ENCODE measurements at regions not wholly inside any gene's neighbourhood (a gene's known extent, or its start where the extent isn't known, plus 50 kb on each side); places are given as distances from the start of the nearest gene placed in this dataset.
"Not testable (repeated sequence)": the region's sequence is repeated elsewhere in the genome, so short reads cannot be mapped to it uniquely, and the experiment has no call there.

GRCh38 chr12:65721541-65722190, 102.6 kb upstream of the HMGA2 start:
- Histone ChIP-seq H3K27ac (no peak overlapping the region), H3K9me3 (no peaks in the 10 kb centered on the region), H3K4me3 (no peak overlapping the region), H3K27me3 (ENCODE audit: low read depth) (peaks cover 9% of the 10 kb centered on the region), H3K4me1 (no peaks in the 10 kb centered on the region), H3K36me3 (no peaks in the 10 kb centered on the region)
- TF ChIP-seq, protein P1, sequence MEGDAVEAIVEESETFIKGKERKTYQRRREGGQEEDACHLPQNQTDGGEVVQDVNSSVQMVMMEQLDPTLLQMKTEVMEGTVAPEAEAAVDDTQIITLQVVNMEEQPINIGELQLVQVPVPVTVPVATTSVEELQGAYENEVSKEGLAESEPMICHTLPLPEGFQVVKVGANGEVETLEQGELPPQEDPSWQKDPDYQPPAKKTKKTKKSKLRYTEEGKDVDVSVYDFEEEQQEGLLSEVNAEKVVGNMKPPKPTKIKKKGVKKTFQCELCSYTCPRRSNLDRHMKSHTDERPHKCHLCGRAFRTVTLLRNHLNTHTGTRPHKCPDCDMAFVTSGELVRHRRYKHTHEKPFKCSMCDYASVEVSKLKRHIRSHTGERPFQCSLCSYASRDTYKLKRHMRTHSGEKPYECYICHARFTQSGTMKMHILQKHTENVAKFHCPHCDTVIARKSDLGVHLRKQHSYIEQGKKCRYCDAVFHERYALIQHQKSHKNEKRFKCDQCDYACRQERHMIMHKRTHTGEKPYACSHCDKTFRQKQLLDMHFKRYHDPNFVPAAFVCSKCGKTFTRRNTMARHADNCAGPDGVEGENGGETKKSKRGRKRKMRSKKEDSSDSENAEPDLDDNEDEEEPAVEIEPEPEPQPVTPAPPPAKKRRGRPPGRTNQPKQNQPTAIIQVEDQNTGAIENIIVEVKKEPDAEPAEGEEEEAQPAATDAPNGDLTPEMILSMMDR (IDR thresholded peaks at IDR 0.05), result no peak
- intact Hi-C loops (cut with DNase I), result no loop called here
- no peak for ATAC-seq
- DNase-seq, result no peak

DNA sequence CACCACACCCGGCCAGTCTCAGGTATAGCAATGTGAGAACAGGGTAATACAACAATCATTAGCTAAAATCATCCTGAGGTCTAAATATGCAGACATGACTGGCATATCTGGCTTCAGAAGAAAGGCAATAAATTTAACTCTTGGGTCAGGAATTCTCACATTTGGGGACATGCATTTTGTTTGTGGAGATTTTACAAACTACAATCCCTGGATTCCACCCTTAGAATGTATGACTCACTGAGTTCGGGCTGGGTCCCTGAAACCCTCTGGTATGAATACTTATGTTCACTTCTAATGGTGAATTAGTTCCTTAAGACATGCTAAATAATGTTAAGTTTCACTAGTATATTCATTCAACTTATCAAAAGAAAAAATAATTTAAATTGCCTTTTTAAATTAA, 98.9 kb upstream of the HMGA2 start:
- H3K27ac ChIP-seq, result no peak overlapping the region

DNA sequence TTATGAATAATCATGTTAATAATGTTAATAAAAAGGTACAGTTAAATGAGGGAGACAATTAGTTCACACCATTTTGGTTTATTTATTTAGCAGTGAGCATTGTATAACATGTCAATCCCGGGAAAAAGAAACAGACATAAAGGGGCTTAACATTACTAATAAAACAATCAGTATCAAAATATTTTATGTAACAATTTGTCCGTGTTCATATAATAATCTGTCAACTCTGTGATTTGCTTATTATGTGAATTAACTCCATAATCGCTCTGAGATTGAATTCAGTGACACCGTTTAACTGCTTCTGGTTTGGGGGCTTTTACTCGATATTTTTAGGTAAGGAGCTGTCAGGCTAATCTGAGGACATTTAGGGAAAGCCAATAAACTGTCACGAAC, 95.8 kb upstream of the HMGA2 start:
- Histone ChIP-seq H3K4me3 (no peak overlapping the region), H3K36me3 (no peaks in the 10 kb centered on the region), H3K27me3 (ENCODE audit: low read depth) (peaks cover 51% of the 10 kb centered on the region), H3K9me3 (no peaks in the 10 kb centered on the region), H3K27ac (no peak overlapping the region), H3K4me1 (peaks cover 7% of the 10 kb centered on the region)
- DNase-seq, result no peak
- ATAC-seq, result no peak
- TF ChIP-seq, protein P1 (IDR thresholded peaks at IDR 0.05), result no peak
- intact Hi-C loops (cut with DNase I), result no loop called here

More for the DNA sequence above, 98.9 kb upstream of the HMGA2 start:
- no peak for DNase-seq
- Histone ChIP-seq H3K4me3 (no peak overlapping the region), H3K36me3 (no peaks in the 10 kb centered on the region), H3K27me3 (ENCODE audit: low read depth) (peaks cover 40% of the 10 kb centered on the region), H3K4me1 (peaks cover 7% of the 10 kb centered on the region), H3K9me3 (no peaks in the 10 kb centered on the region)
- no peak for ATAC-seq
- intact Hi-C loops (cut with DNase I), result no loop called here
- TF ChIP-seq, protein P1 (IDR thresholded peaks at IDR 0.05), result no peak

GRCh38 chr12:65728848-65729793, 95.2 kb upstream of the HMGA2 start:
- H3K4me1 ChIP-seq, result peaks cover 7% of the 10 kb centered on the region
- intact Hi-C loops (cut with DNase I), result no loop called here
- no peak overlapping the region for H3K4me3 ChIP-seq
- TF ChIP-seq, protein P1 (IDR thresholded peaks at IDR 0.05), result no peak
- no peak for ATAC-seq
- peaks cover 53% of the 10 kb centered on the region for H3K27me3 ChIP-seq (ENCODE audit: low read depth)
- H3K9me3 ChIP-seq, result no peaks in the 10 kb centered on the region
- H3K27ac ChIP-seq, result no peak overlapping the region
- H3K36me3 ChIP-seq, result no peaks in the 10 kb centered on the region
- no peak for DNase-seq

DNA sequence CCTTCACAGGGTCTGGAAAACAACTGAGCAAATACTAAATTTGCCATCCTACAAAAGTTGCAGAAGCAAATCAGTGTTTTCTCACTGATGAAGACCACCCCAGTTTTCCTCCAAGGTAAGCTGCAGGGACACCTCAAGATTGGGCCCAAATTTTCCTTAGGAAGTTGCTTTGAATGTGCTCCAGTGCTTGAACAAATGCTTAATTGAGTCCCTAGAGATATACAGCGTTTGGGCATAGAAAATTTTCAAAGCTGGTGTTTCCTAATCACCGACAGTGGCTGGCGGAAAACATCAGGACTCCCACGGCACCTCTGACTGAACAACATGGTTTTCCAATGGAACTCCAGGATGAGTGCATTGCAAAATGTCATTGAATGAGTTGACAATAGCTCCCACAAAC, 92.5 kb upstream of the HMGA2 start:
- H3K27me3 ChIP-seq (ENCODE audit: low read depth), result peaks cover 47% of the 10 kb centered on the region
- no peak for ATAC-seq
- TF ChIP-seq, protein P1 (IDR thresholded peaks at IDR 0.05), result no peak

GRCh38 chr12:65733643-65734042, 90.6 kb upstream of the HMGA2 start:
- H3K36me3 ChIP-seq; H3K4me1 ChIP-seq; DNase-seq; ATAC-seq; H3K4me3 ChIP-seq; H3K9me3 ChIP-seq; H3K27ac ChIP-seq; intact Hi-C loops (cut with DNase I): not testable (repeated sequence)
- peaks cover 30% of the 10 kb centered on the region for H3K27me3 ChIP-seq (ENCODE audit: low read depth)

More for the DNA sequence above, 92.5 kb upstream of the HMGA2 start:
- H3K36me3 ChIP-seq, result no peaks in the 10 kb centered on the region
- H3K27ac ChIP-seq, result no peak overlapping the region
- intact Hi-C loops (cut with DNase I), result no loop called here
- DNase-seq, result no peak
- H3K9me3 ChIP-seq, result no peaks in the 10 kb centered on the region
- H3K4me3 ChIP-seq, result no peak overlapping the region
- peaks cover 7% of the 10 kb centered on the region for H3K4me1 ChIP-seq

All from lower lobe of right lung (tissue), 2 donors.